Vagina (tissue), 2 donors: ENCODE measurements at regions not wholly inside any gene's neighbourhood (a gene's known extent, or its start where the extent isn't known, plus 50 kb on each side); places are given as distances from the start of the nearest gene placed in this dataset.

ENCODE experiments used
- DNase-seq, 2 donors: peaks; one replicate each; pipeline ENCODE4 v3.0.0-alpha.2; 2017; ENCODE audit errors: extremely low spot score in 2 of 2
- H3K27ac ChIP-seq: fragments of 200-600 bp; sonication (generic); one replicate; pipeline ENCODE4 v1.5.1; 2019
- H3K27me3 ChIP-seq: fragments of 200-600 bp; sonication (generic); one replicate; pipeline ENCODE4 v1.5.1; 2019
- H3K36me3 ChIP-seq, 2 donors: fragments of 200-600 bp; sonication (generic); one replicate each; pipeline ENCODE4 v1.5.1; 2017 to 2019
- H3K4me1 ChIP-seq: fragments of 200-600 bp; sonication (generic); one replicate; pipeline ENCODE4 v1.5.1; 2019
- H3K4me3 ChIP-seq, 2 donors: fragments of 200-600 bp; sonication (generic); 1 replicate in 1 of 2; 2 replicates in 1 of 2; pipeline ENCODE4 v1.5.1; 2016 to 2019
- H3K9me3 ChIP-seq: fragments of 200-600 bp; sonication (generic); one replicate; pipeline ENCODE4 v1.5.1; 2019
- POLR2A ChIP-seq, 2 donors: fragments of 450-650 bp; IDR thresholded peaks; one replicate each; pipeline ENCODE4 v1.6.1; 2017; ENCODE audit warnings: antibody characterized with exemption in 2 of 2, mild to moderate bottlenecking in 2 of 2, moderate library complexity in 2 of 2
- POLR2AphosphoS5 ChIP-seq, 2 donors: sonication (generic); formaldehyde crosslinking; IDR thresholded peaks; one replicate each; pipeline ENCODE4 v1.9.0; 2017; ENCODE audit warnings: antibody characterized with exemption in 2 of 2, mild to moderate bottlenecking in 2 of 2, low read depth in 1 of 2; ENCODE audit not compliant: insufficient read depth in 1 of 2
- intact Hi-C: fragments of 100-400 bp; cut with DNase I; formaldehyde crosslinking; loops from one replicate; pipeline ENCODE4 v1.15.1; 2023
- TF ChIP-seq, protein P1 (sequence below), 3 experiments: fragments of 450-650 bp in 2 of 3; fragments of 200-600 bp in 1 of 3; sonication (generic) in 1 of 3; IDR thresholded peaks; one replicate each; pipeline ENCODE4 v1.5.1; 2017 to 2019; ENCODE audit warnings: antibody characterized with exemption in 3 of 3, mild to moderate bottlenecking in 2 of 3, moderate library complexity in 2 of 3

DNA sequence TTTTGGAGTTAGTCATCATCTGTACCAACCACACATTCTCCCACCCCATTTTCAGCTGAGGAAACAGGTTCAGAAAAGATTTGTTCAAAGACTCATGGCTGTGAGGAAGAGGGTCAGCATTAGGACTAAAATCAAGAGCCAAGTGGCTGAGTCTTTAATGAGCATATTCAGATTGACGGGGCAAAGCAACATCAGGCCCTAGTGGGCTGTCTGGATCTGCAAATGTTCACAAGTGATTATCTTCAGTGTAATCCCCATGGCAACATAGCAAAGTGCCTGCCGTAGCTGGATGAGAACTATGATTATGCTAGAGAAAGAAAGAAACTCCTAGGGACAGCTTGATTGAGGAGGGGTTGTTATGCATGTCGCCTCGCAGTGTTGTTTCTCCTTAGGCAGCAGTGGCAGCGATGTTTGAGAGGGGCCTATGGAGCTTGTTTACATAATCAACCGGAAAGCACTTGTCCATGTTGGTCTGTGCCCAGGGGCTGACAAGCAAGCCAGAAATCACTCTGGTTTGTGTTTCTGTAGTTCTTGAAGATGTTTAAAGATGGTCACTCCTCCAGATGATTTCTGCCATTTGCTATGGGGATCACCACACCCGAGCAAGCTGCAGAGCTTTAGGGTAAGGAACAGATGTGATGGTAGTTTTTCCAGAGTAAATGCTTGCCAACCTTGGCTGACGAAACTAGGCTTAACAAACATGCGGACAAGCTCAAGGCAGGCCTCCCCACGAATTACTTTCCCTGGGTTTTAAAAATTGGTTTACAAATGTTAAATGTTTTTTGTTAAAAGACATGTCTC is 124.3 kb upstream of the MLIP start:
- Histone ChIP-seq H3K4me1 (peaks cover 8% of the 10 kb centered on the region), H3K4me3 (no peak overlapping the region), H3K27ac (no peak overlapping the region), H3K27me3 (no peaks in the 10 kb centered on the region), H3K36me3 (no peaks in the 10 kb centered on the region), H3K9me3 (no peaks in the 10 kb centered on the region)
- no peak for DNase-seq
- intact Hi-C loops = no loop called here
- TF ChIP-seq, protein P1, sequence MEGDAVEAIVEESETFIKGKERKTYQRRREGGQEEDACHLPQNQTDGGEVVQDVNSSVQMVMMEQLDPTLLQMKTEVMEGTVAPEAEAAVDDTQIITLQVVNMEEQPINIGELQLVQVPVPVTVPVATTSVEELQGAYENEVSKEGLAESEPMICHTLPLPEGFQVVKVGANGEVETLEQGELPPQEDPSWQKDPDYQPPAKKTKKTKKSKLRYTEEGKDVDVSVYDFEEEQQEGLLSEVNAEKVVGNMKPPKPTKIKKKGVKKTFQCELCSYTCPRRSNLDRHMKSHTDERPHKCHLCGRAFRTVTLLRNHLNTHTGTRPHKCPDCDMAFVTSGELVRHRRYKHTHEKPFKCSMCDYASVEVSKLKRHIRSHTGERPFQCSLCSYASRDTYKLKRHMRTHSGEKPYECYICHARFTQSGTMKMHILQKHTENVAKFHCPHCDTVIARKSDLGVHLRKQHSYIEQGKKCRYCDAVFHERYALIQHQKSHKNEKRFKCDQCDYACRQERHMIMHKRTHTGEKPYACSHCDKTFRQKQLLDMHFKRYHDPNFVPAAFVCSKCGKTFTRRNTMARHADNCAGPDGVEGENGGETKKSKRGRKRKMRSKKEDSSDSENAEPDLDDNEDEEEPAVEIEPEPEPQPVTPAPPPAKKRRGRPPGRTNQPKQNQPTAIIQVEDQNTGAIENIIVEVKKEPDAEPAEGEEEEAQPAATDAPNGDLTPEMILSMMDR (IDR thresholded peaks at IDR 0.05) = no peak
- TF ChIP-seq POLR2A (IDR thresholded peaks at IDR 0.05) = no peak
- no peak for TF ChIP-seq POLR2AphosphoS5 (IDR thresholded peaks at IDR 0.05; ENCODE audit: insufficient read depth in 1 of 2, low read depth in 1 of 2)

DNA sequence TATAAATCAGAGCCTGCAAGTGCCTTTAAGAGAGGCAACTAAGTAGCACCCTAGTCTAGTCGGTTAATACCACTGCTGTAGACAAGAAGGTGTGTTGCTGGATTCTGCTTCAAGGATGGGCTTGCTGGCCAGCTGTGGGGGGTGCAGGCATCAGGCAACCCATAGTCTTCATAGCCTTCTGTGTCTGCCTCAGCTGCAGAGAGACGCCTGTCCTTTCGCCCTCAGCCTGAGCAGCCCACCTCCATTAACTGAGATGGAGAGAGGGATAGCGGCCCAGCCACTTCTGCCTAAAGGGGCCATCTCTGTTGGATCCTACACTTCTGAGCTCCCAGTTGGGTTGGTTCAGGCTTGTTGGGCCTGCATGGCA is 123.7 kb upstream of the MLIP start:
- intact Hi-C loops = no loop called here
- Histone ChIP-seq H3K4me3 (no peak overlapping the region), H3K4me1 (peaks cover 8% of the 10 kb centered on the region), H3K27me3 (no peaks in the 10 kb centered on the region), H3K9me3 (no peaks in the 10 kb centered on the region), H3K36me3 (no peaks in the 10 kb centered on the region), H3K27ac (no peak overlapping the region)
- TF ChIP-seq, protein P1 (IDR thresholded peaks at IDR 0.05) = no peak
- TF ChIP-seq POLR2AphosphoS5 (IDR thresholded peaks at IDR 0.05; ENCODE audit: insufficient read depth in 1 of 2, low read depth in 1 of 2) (no peak), POLR2A (IDR thresholded peaks at IDR 0.05) (no peak)
- no peak for DNase-seq

DNA sequence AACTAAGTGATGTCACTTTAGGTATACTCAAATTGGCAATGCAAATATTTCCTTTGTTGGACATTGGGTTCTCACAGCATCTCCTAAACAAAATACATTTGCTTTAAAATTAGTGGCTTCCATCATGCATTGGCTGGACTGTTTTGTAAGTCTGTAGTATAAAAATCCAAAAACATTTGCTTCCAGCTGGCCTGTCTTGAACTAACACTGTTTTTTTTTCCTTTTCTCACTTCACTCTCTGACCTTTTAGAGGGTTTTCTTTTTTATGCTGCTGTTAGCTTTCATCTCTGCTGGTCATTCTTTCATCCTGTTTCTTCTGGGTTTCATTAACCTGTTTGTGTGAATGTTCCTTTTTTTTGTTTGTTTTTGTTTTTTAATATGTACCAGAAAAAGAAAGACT is 121.7 kb upstream of the MLIP start:
- H3K27ac ChIP-seq = no peak overlapping the region
- H3K27me3 ChIP-seq = no peaks in the 10 kb centered on the region
- intact Hi-C loops = no loop called here
- TF ChIP-seq POLR2AphosphoS5 (IDR thresholded peaks at IDR 0.05; ENCODE audit: insufficient read depth in 1 of 2, low read depth in 1 of 2) (no peak), POLR2A (IDR thresholded peaks at IDR 0.05) (no peak)
- TF ChIP-seq, protein P1 (IDR thresholded peaks at IDR 0.05) = no peak
- H3K9me3 ChIP-seq = no peaks in the 10 kb centered on the region
- DNase-seq = no peak
- H3K36me3 ChIP-seq = no peaks in the 10 kb centered on the region
- no peak overlapping the region for H3K4me3 ChIP-seq
- peaks cover 8% of the 10 kb centered on the region for H3K4me1 ChIP-seq

DNA sequence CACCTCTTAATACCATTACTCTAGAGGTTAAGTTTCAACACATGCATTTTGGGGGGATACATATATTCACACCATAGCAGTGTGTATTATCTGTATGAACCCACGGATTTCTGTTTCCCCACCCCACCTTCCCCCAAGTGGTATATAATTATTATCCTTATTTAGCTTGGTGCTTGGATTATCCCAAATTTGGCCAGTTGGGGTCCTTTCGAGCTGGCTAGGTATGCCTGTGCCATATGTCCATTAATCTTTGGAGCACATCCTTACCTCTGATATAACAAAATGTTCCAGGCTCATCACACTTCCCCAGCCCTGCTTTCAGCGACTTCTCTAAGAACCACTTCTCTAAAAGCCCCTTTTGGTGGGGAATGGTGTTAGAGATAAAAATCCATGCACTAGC is 118.7 kb upstream of the MLIP start:
- no peak overlapping the region for H3K4me3 ChIP-seq
- no peaks in the 10 kb centered on the region for H3K27me3 ChIP-seq
- no peaks in the 10 kb centered on the region for H3K9me3 ChIP-seq
- TF ChIP-seq POLR2AphosphoS5 (IDR thresholded peaks at IDR 0.05; ENCODE audit: insufficient read depth in 1 of 2, low read depth in 1 of 2) (no peak), POLR2A (IDR thresholded peaks at IDR 0.05) (no peak)
- TF ChIP-seq, protein P1 (IDR thresholded peaks at IDR 0.05) = no peak
- H3K27ac ChIP-seq = no peak overlapping the region
- no peaks in the 10 kb centered on the region for H3K4me1 ChIP-seq
- no peak for DNase-seq
- H3K36me3 ChIP-seq = no peaks in the 10 kb centered on the region
- intact Hi-C loops = no loop called here

DNA sequence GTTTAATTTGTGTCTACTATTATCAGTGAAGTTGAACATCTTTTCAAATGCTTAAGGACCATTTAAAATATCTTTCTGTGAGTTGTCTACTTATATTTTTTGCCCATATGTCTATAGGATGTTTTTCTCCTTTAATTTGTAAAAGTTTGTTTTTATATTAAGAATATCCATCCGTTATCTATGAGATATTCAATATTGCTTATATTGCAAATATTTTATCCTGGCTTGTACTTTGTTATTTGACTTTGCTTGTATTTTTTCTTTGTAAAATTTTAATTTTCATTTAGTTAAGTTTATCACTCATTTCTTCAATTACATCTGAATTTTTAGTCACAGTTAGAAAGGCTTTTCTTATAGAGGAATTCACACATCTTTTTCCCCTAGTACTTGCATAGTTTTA is 117.0 kb upstream of the MLIP start:
- TF ChIP-seq, protein P1 (IDR thresholded peaks at IDR 0.05) = no peak
- TF ChIP-seq POLR2AphosphoS5 (IDR thresholded peaks at IDR 0.05; ENCODE audit: insufficient read depth in 1 of 2, low read depth in 1 of 2) = no peak
- TF ChIP-seq POLR2A (IDR thresholded peaks at IDR 0.05) = no peak
- Histone ChIP-seq H3K4me3 (no peak overlapping the region), H3K27me3 (no peaks in the 10 kb centered on the region), H3K27ac (no peak overlapping the region), H3K9me3 (no peaks in the 10 kb centered on the region), H3K4me1 (no peaks in the 10 kb centered on the region), H3K36me3 (no peaks in the 10 kb centered on the region)
- no peak for DNase-seq
- intact Hi-C loops = no loop called here
